ENCODE measurements at regions not wholly inside any gene's neighbourhood (a gene's known extent, or its start where the extent isn't known, plus 50 kb on each side); places are given as distances from the start of the nearest gene placed in this dataset.
"Not testable (repeated sequence)": the region's sequence is repeated elsewhere in the genome, so short reads cannot be mapped to it uniquely, and the experiment has no call there.

- Mint-ChIP-seq H3K36me3 (peaks cover 2% of the 10 kb centered on the region), H3K27ac (peak overlapping the region in 1 of 3 donors; percentile 91), H3K4me3 (no peak overlapping the region), H3K27me3 (peaks cover 5% of the 10 kb centered on the region), H3K4me1 (no peaks in the 10 kb centered on the region), H3K9me3 (peaks cover 0 to 10% (median 5%) of the 10 kb centered on the region in 7 donors)
- H3K27ac ChIP-seq (ENCODE audit: insufficient read depth, low read length, poor library complexity, severe bottlenecking): no peak overlapping the region
- peaks cover 0 to 6% of the 10 kb centered on the region in 2 experiments for H3K9me3 ChIP-seq (ENCODE audit: control insufficient read depth in 2 of 2, low read length in 2 of 2)
- no peak overlapping the region for H3K4me3 ChIP-seq (ENCODE audit: low read depth, low read length)
- H3K27me3 ChIP-seq (ENCODE audit: control insufficient read depth, insufficient read depth, low read length): no peaks in the 10 kb centered on the region
- no peaks in the 10 kb centered on the region for H3K36me3 ChIP-seq (ENCODE audit: control insufficient read depth, insufficient read depth, low read length)
- H3K4me1 ChIP-seq (ENCODE audit: control insufficient read depth, insufficient read depth, low read length, poor library complexity, severe bottlenecking): no peaks in the 10 kb centered on the region
- no peak for DNase-seq
- ATAC-seq (ENCODE audit: low read depth in 2 of 2): no peak
These were observed 1146.0 kb downstream of the UQCRFS1 start for GRCh38 chr19:28066988-28067387.

GRCh38 chr19:28066161-28066560 is 1146.8 kb downstream of the UQCRFS1 start:
- Mint-ChIP-seq H3K27me3 (peaks cover 5% of the 10 kb centered on the region), H3K9me3 (peaks cover 0 to 10% (median 5%) of the 10 kb centered on the region in 7 donors), H3K27ac (no peak overlapping the region), H3K36me3 (peaks cover 2% of the 10 kb centered on the region), H3K4me3 (no peak overlapping the region), H3K4me1 (no peaks in the 10 kb centered on the region)
- no peaks in the 10 kb centered on the region for H3K36me3 ChIP-seq (ENCODE audit: control insufficient read depth, insufficient read depth, low read length)
- H3K27ac ChIP-seq (ENCODE audit: insufficient read depth, low read length, poor library complexity, severe bottlenecking): no peak overlapping the region
- ATAC-seq (ENCODE audit: low read depth in 2 of 2): no peak
- DNase-seq: no peak
- no peaks in the 10 kb centered on the region for H3K27me3 ChIP-seq (ENCODE audit: control insufficient read depth, insufficient read depth, low read length)
- H3K4me1 ChIP-seq (ENCODE audit: control insufficient read depth, insufficient read depth, low read length, poor library complexity, severe bottlenecking): no peaks in the 10 kb centered on the region
- no peak overlapping the region for H3K4me3 ChIP-seq (ENCODE audit: low read depth, low read length)
- peaks cover 0 to 6% of the 10 kb centered on the region in 2 experiments for H3K9me3 ChIP-seq (ENCODE audit: control insufficient read depth in 2 of 2, low read length in 2 of 2)

- DNase-seq: no peak
- Mint-ChIP-seq H3K9me3 (peaks cover 0 to 10% (median 5%) of the 10 kb centered on the region in 7 donors), H3K36me3 (peaks cover 2% of the 10 kb centered on the region), H3K4me3 (no peak overlapping the region), H3K27ac (no peak overlapping the region), H3K4me1 (no peaks in the 10 kb centered on the region), H3K27me3 (no peaks in the 10 kb centered on the region)
- ATAC-seq (ENCODE audit: low read depth in 2 of 2): no peak
- Histone ChIP-seq H3K27ac (ENCODE audit: insufficient read depth, low read length, poor library complexity, severe bottlenecking) (no peak overlapping the region), H3K4me3 (ENCODE audit: low read depth, low read length) (no peak overlapping the region), H3K9me3 (ENCODE audit: control insufficient read depth in 2 of 2, low read length in 2 of 2) (peaks cover 0 to 6% of the 10 kb centered on the region in 2 experiments), H3K27me3 (ENCODE audit: control insufficient read depth, insufficient read depth, low read length) (no peaks in the 10 kb centered on the region), H3K36me3 (ENCODE audit: control insufficient read depth, insufficient read depth, low read length) (no peaks in the 10 kb centered on the region), H3K4me1 (ENCODE audit: control insufficient read depth, insufficient read depth, low read length, poor library complexity, severe bottlenecking) (no peaks in the 10 kb centered on the region)
These were observed 1147.9 kb downstream of the UQCRFS1 start for GRCh38 chr19:28065026-28065425.

GRCh38 chr19:28063702-28064101 is 1149.2 kb downstream of the UQCRFS1 start:
- ATAC-seq (ENCODE audit: low read depth in 2 of 2): no peak

GRCh38 chr19:28061111-28061510 is 1151.8 kb downstream of the UQCRFS1 start:
- H3K27me3 Mint-ChIP-seq: no peaks in the 10 kb centered on the region
- no peak overlapping the region for H3K27ac Mint-ChIP-seq
- Histone ChIP-seq H3K9me3 (ENCODE audit: control insufficient read depth in 2 of 2, low read length in 2 of 2) (peaks cover 0 to 10% of the 10 kb centered on the region in 2 experiments), H3K4me3 (ENCODE audit: low read depth, low read length) (no peak overlapping the region), H3K36me3 (ENCODE audit: control insufficient read depth, insufficient read depth, low read length) (no peaks in the 10 kb centered on the region), H3K27me3 (ENCODE audit: control insufficient read depth, insufficient read depth, low read length) (no peaks in the 10 kb centered on the region), H3K4me1 (ENCODE audit: control insufficient read depth, insufficient read depth, low read length, poor library complexity, severe bottlenecking) (no peaks in the 10 kb centered on the region), H3K27ac (ENCODE audit: insufficient read depth, low read length, poor library complexity, severe bottlenecking) (no peak overlapping the region)
- H3K36me3 Mint-ChIP-seq: no peaks in the 10 kb centered on the region
- H3K9me3 Mint-ChIP-seq: peaks cover 0 to 12% (median 1%) of the 10 kb centered on the region in 7 donors
- ATAC-seq (ENCODE audit: low read depth in 2 of 2): peak in 1 of 2 donors; percentile 17
- no peak for DNase-seq
- H3K4me1 Mint-ChIP-seq: no peaks in the 10 kb centered on the region
- H3K4me3 Mint-ChIP-seq: no peak overlapping the region

More at GRCh38 chr19:28063702-28064101, 1149.2 kb downstream of the UQCRFS1 start:
- peaks cover 0 to 6% of the 10 kb centered on the region in 2 experiments for H3K9me3 ChIP-seq (ENCODE audit: control insufficient read depth in 2 of 2, low read length in 2 of 2)
- Mint-ChIP-seq H3K27me3 (no peaks in the 10 kb centered on the region), H3K36me3 (no peaks in the 10 kb centered on the region), H3K4me3 (no peak overlapping the region), H3K27ac (no peak overlapping the region), H3K4me1 (no peaks in the 10 kb centered on the region), H3K9me3 (peaks cover 0 to 11% (median 5%) of the 10 kb centered on the region in 7 donors)
- no peak for DNase-seq
- H3K4me1 ChIP-seq (ENCODE audit: control insufficient read depth, insufficient read depth, low read length, poor library complexity, severe bottlenecking): no peaks in the 10 kb centered on the region
- H3K27me3 ChIP-seq (ENCODE audit: control insufficient read depth, insufficient read depth, low read length): no peaks in the 10 kb centered on the region
- no peaks in the 10 kb centered on the region for H3K36me3 ChIP-seq (ENCODE audit: control insufficient read depth, insufficient read depth, low read length)
- no peak overlapping the region for H3K27ac ChIP-seq (ENCODE audit: insufficient read depth, low read length, poor library complexity, severe bottlenecking)
- H3K4me3 ChIP-seq (ENCODE audit: low read depth, low read length): no peak overlapping the region

GRCh38 chr19:28057026-28057425 is 1155.9 kb downstream of the UQCRFS1 start:
- H3K4me1 ChIP-seq (ENCODE audit: control insufficient read depth, insufficient read depth, low read length, poor library complexity, severe bottlenecking); H3K27ac Mint-ChIP-seq; H3K27me3 ChIP-seq (ENCODE audit: control insufficient read depth, insufficient read depth, low read length); ATAC-seq (ENCODE audit: low read depth in 2 of 2); DNase-seq; H3K36me3 Mint-ChIP-seq; H3K27ac ChIP-seq (ENCODE audit: insufficient read depth, low read length, poor library complexity, severe bottlenecking); H3K4me1 Mint-ChIP-seq; H3K4me3 ChIP-seq (ENCODE audit: low read depth, low read length); H3K36me3 ChIP-seq (ENCODE audit: control insufficient read depth, insufficient read depth, low read length); H3K27me3 Mint-ChIP-seq; H3K4me3 Mint-ChIP-seq: not testable (repeated sequence)
- H3K9me3 ChIP-seq (ENCODE audit: control insufficient read depth in 2 of 2, low read length in 2 of 2): peaks cover 0 to 10% of the 10 kb centered on the region in 2 experiments
- peaks cover 2 to 23% (median 8%) of the 10 kb centered on the region in 7 donors for H3K9me3 Mint-ChIP-seq

GRCh38 chr19:28051047-28051446 is 1161.9 kb downstream of the UQCRFS1 start:
- peaks cover 0 to 2% of the 10 kb centered on the region in 2 experiments for H3K9me3 ChIP-seq (ENCODE audit: control insufficient read depth in 2 of 2, low read length in 2 of 2)
- no peak overlapping the region for H3K27ac ChIP-seq (ENCODE audit: insufficient read depth, low read length, poor library complexity, severe bottlenecking)
- no peaks in the 10 kb centered on the region for H3K27me3 Mint-ChIP-seq
- no peaks in the 10 kb centered on the region for H3K36me3 ChIP-seq (ENCODE audit: control insufficient read depth, insufficient read depth, low read length)
- no peak overlapping the region for H3K27ac Mint-ChIP-seq
- no peaks in the 10 kb centered on the region for H3K4me1 ChIP-seq (ENCODE audit: control insufficient read depth, insufficient read depth, low read length, poor library complexity, severe bottlenecking)
- DNase-seq: no peak
- ATAC-seq (ENCODE audit: low read depth in 2 of 2): no peak
- H3K9me3 Mint-ChIP-seq: peaks cover 5 to 20% (median 9%) of the 10 kb centered on the region in 7 donors
- no peak overlapping the region for H3K4me3 Mint-ChIP-seq
- no peaks in the 10 kb centered on the region for H3K4me1 Mint-ChIP-seq
- no peaks in the 10 kb centered on the region for H3K36me3 Mint-ChIP-seq
- H3K4me3 ChIP-seq (ENCODE audit: low read depth, low read length): no peak overlapping the region
- no peaks in the 10 kb centered on the region for H3K27me3 ChIP-seq (ENCODE audit: control insufficient read depth, insufficient read depth, low read length)

- H3K9me3 Mint-ChIP-seq: peaks cover 5 to 19% (median 9%) of the 10 kb centered on the region in 7 donors
- Histone ChIP-seq H3K27me3 (ENCODE audit: control insufficient read depth, insufficient read depth, low read length) (no peaks in the 10 kb centered on the region), H3K4me3 (ENCODE audit: low read depth, low read length) (no peak overlapping the region), H3K36me3 (ENCODE audit: control insufficient read depth, insufficient read depth, low read length) (no peaks in the 10 kb centered on the region), H3K4me1 (ENCODE audit: control insufficient read depth, insufficient read depth, low read length, poor library complexity, severe bottlenecking) (no peaks in the 10 kb centered on the region), H3K27ac (ENCODE audit: insufficient read depth, low read length, poor library complexity, severe bottlenecking) (no peak overlapping the region), H3K9me3 (ENCODE audit: control insufficient read depth in 2 of 2, low read length in 2 of 2) (peaks cover 0 to 2% of the 10 kb centered on the region in 2 experiments)
- no peaks in the 10 kb centered on the region for H3K27me3 Mint-ChIP-seq
- H3K27ac Mint-ChIP-seq: no peak overlapping the region
- ATAC-seq (ENCODE audit: low read depth in 2 of 2) (no peak), DNase-seq (no peak)
- no peaks in the 10 kb centered on the region for H3K4me1 Mint-ChIP-seq
- H3K4me3 Mint-ChIP-seq: no peak overlapping the region
- H3K36me3 Mint-ChIP-seq: no peaks in the 10 kb centered on the region
These were observed 1163.1 kb downstream of the UQCRFS1 start for GRCh38 chr19:28049875-28050274.

All from CD4-positive, CD25-positive, alpha-beta regulatory T cell (primary cell).